CD4-positive, alpha-beta T cell treated with Interleukin-4 for 1 hour (primary cell): ENCODE measurements at regions not wholly inside any gene's neighbourhood (a gene's known extent, or its start where the extent isn't known, plus 50 kb on each side); places are given as distances from the start of the nearest gene placed in this dataset.
A peak's percentile ranks its signal among the peaks of the same experiment; 100 is the strongest.
"Not testable (repeated sequence)": the region's sequence is repeated elsewhere in the genome, so short reads cannot be mapped to it uniquely, and the experiment has no call there.

Source experiments
- DNase-seq, 2 donors: peaks; one replicate each; pipeline ENCODE4 v3.0.0-alpha.2; 2020 to 2022

DNA sequence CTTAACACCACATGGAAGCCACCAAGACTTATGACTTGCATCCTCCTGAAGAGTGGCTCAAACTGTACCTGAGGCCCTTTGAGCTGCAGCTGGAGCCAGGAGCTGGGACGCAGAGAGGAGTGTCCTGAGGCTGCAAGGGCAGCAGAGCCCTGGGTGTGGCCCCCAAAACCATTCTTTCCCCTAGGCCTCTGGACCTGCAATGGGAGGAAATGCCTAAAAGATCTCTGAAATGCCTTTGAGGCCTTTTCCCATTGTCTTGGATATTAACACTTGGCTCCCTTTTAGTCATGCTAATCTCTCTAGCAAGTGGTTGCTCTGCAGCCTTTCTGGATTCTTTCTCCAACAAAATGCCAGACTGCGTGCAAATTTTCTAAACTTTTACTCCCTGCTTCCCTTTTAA is 156.1 kb downstream of the SLC38A4 start:
- DNase-seq, result no peak

DNA sequence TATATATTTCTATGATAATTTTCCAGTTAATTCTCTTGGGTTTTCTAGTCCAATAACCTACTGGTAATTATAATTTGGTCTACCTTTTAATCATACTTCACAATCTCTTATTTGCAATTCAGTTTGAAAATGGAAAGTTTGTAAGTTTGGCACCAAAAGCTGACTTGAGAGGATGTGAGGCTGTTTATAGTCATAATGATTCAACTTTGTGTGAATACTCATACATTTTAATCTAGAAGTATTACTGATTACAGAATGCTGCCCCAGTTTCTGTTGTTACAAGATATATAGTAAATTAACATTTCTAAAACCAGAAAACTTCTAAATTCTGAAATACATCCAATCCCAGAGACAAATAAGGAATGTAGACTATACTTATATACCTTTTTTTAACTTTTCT is 158.2 kb downstream of the SLC38A4 start:
- no peak for DNase-seq

DNA sequence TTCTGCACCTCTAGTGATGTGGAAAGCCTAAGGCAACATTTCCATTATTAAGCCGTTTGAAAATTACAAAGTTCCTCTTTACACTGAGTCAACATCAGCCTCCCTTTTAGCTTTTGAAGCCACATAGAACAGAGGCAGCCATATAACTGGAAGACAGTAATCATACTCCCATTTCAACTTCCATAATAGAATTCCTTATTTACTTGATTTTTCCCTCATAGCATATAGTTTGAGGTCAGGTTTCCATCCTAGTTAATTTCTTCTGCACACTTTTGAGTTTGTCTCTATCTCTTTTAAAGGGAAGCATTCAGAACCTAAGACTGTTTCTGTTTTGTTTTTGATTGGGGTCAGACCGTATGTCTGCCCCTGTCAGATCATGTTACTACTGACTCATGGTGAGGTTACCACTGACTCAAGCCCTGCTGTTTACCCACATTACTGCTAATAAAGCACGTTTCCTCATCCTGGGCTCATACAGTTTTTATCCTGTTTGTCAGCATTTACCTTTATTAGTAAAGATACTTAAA is 161.0 kb downstream of the SLC38A4 start:
- no peak for DNase-seq

DNA sequence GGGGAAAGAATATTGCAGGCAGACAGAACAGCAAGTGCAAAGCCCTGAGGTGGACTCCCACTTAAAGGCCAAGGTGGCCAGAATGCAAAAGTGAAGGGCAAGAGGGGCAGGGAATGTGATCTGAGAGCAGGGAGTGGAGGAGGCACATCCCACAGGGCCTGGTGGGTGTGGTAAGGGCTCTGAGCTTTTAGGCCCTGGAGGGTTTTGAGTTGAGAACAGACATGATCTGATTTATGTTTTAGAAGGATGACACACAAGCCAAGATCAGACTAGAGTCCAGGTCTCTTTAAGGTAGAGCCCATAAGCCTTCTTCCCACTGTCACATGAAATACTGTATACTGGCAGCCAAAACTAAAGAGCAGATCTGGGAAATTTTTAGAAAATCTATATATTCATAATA is 162.5 kb downstream of the SLC38A4 start:
- no peak for DNase-seq

DNA sequence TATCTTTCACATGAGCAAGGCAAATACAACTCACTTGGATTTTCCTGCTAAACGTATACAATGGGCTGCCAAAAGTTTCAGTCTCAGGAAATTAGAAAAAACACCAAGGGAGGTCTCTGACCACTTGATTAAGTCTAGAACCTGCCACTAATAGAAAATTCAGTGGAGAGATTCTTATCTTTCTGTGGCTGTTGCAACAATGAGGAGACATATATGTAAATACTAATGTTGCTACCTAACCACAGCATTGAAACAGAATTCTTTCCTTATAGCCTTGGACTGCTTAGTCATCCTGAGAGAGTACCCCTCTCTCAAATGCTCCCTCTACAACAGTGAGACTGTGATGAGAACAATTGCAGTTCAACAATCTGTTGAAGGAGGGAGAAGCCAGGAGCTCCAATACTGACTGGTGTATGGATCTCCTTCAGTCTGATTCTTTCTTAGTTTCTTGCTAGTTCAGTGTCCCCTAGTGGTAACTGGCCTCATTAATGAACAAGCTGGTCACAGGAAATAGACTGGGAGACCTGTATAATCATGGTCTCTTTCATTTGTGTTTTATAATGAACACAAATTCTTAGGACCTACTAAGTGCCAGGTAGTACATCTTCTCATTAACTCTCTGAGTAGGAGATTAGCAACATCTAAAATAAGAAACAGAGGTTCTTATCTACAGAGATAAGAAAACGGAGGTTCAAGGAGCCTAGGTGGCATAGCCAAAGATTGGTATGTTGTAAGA is 164.5 kb downstream of the SLC38A4 start:
- DNase-seq, result peak in 1 of 2 donors; percentile 65

DNA sequence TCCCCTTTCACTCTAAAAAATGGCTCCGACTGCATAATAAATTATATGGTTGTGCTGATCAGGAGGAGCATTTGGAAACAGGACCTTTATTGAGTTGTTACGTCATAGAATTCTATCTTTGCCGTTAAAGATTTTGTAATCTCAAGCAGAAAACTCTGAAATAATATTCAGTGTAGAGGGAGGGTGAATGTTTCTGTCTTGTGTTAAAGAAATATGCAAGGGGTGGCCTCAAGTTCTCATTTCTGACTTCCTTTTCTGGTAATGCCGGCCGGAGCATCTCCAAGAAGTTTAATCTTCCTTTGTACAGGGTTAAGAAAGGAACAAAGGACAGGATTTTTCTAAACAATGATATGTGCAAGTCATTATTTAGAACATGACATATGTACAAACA is 165.1 kb downstream of the SLC38A4 start:
- no peak for DNase-seq

DNA sequence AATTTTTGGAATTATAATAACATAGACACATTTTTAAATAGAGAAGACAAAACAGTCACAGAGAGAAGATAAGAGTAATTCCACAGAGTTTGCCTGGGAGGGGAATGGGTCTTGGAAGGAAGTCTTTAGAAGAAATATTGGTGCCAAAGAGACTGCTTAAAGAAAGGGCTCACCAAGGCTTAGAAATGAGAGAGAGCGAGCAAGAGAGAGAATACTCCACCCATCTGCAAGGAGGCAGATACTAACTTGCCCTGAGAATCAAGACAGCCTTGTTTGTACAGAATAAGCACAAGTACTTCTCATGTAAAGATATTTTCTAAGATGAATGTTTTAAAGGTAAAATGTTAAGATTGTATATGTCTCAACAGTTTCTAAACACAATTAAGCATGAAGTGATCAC is 165.5 kb downstream of the SLC38A4 start:
- DNase-seq, result no peak

DNA sequence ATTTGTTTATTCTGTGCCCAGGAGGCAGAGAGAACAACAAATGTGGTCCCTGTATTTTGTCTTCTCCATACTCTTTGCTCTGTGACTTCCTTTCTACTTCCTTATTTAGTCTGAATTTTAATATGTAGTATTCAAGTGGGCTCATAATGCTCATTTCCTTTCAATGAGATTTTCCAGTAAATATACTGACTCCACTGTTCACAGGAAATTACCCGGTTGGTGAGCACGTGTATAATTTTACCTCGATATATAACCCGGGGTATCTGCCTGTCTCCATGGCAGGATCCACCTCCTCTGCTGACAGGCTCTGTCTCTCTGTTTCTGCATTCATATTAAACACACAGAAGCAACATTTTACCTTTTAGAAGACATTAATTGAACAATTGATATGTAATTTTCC is 166.0 kb downstream of the SLC38A4 start:
- no peak for DNase-seq

DNA sequence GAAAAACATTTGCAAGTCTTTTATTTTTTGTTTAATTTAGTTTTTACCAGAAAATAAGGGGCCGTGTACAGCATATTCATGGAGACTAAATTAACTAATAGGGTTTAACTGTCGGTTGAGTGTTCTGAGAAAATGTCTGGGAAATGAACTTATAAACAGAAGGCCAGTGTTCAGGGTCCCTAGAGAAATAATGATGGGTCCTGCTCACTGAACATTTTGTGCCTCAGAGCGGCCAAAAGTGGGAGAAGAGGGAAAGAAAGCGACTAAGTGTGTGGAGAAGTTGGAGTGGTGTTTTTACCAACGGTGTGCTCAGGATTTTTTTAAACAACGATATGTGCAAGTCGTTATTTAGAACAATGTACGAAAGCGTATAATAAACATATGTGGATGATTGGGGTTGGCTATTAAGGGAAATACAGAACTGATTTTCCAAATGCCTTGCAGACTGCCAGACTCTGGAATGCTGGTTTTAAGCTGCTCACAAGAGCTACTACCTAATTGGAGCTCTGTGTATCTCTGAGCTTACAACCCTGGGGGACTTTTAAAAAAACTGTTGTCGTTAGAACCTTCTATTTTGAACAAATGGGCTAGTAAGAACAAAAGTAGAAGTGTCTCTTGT is 166.7 kb downstream of the SLC38A4 start:
- DNase-seq, result no peak

DNA sequence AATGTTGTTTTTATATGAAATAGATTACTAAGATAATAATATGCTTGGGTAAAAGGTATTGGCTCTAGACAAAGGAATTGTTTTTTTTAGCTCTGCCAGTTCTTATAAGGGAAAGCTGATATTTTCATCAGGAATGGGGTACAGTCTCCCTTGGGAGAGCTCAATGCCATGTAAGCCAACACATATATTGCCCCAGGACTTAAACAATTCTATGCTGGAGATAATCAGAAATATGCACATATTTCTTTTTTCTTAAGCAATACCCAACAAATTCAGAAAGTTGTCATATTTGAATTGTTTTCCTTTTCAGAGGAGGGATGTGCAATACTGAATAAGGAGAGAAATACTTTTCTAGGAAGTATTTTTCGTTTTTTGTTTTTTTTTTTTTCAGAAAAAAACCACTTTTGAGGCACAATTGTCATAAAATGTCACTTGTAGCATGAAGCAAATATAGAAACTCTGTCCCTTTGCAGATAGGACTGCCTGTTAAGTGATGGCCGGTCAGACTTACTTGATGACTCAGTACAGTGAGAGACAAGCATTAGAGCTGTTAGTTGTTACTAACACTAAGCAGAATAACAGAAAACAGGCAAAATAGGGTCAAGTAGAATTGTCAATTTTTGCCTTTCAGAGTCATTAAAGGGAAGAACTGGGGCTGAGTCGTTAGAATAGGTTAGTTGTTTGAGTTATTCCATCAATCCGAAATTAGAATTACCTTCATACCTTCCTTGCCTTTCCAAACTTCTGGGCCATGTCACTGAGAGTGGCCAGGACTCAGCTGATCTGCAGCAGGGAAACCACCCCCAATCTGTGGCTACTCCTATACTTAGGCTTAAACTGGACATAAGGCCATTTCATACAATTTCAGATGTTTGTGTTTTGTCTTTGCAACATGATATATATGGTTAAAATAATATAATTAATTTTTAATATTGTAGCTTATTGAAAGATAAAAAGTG is 168.1 kb downstream of the SLC38A4 start:
- DNase-seq, result no peak

DNA sequence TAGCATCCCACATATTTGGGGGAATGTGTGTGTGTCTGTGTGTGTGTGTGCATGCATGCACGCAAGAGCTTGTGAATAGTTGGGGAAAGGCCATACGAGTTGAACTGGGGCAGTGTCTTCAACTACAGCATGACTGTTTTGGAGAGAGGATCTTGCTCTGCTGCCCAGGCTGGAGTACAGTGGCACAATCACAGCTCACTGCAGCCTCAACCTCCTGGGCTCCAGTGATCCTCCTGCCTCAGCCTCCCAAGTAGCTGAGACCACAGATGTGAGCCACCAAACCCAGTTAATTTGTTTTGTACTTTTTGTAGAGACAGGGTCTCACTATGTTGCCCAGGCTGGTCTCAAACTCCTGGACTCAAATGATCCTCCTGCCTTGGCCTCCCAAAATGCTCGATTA is 169.8 kb downstream of the SLC38A4 start:
- DNase-seq, result not testable (repeated sequence)

DNA sequence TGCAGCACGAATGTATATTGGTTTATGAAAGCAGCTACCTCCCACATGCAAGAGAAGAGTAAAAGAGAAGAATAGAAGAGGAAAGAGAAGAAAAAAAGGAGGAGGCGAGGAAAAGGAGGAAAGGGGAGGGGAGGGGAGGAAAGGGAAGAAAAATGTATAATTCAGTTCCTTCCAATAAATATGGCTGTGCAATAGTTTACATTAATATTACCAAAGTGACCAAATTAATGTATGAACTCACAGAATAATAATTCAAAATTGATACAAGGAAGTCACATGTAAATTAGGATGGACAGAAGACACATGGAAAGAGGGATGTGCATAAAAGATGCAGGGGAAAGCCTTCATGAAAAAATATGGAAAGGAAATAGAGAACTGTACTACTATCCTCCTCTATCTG is 172.5 kb downstream of the SLC38A4 start:
- no peak for DNase-seq

DNA sequence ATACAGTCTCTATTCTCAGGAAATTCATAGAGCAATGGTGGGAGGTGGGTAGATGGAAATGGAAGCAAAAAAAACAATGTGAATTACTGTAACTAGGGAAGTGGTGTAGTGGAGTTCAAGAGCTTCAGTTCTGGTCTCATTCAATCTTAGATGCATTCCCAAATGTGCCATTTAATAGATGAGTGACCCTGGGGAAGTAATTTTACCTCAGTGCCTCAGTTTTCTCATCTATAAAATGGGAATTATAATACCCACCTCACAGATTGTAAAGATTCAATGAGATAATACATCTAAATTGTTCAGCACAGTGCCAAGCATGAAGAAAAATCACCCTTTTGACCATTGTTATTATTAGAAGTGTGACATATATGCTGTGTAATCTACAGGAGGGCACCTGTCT is 173.1 kb downstream of the SLC38A4 start:
- DNase-seq, result no peak

DNA sequence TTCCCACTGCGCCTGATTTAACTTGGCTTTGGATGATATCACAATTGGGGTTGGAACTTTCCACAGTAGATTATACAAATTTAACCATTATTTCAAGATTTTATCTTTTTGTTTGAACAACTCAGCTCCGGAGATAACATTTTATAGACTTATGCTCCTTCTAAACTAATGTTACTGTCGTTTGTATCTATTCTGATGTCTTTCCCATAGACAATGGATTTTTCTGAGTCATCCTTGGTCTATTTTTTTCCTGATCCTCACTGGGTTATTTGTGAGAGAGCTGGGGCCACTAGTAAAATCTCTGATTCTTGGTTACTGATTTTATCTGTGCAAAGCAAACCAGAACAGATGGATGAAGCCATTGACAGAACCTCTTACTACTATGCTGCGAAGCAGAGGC is 175.1 kb downstream of the SLC38A4 start:
- no peak for DNase-seq

DNA sequence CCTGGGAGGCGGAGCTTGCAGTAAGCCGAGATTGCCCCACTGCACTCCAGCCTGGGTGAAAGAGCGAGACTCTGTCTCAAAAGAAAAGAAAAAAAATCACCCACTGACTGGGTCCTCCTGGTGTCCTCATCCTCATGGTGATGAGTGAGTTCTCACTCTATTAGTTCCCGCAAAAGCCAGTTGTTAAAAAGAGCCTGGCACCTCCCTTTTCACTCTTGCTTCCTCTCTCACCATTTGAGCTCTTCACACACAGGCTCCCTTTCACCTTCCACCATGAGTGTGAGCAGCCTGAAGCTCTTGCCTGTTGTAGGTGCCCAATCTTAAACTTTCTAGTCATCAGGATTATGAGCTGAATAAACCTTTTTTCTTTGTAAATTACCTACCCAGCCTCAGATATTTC is 176.4 kb downstream of the SLC38A4 start:
- no peak for DNase-seq

DNA sequence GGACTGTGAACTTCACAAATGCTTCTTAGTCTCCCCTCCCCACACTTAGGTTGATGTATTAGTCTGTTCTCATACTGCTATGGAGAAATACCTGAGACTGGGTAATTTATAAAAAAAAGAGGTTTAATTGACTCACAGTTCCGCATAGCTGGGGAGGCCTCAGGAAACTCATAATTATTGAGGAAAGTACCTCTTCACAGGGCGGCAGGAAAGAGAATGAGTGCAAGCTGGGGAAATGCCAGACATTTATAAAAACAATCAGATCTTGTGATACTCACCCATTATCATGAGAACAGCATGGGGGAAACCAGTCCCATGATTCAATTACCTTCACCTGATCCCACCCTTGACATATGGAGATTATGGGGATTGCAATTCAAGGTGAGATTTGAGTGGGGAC is 178.8 kb downstream of the SLC38A4 start:
- no peak for DNase-seq

DNA sequence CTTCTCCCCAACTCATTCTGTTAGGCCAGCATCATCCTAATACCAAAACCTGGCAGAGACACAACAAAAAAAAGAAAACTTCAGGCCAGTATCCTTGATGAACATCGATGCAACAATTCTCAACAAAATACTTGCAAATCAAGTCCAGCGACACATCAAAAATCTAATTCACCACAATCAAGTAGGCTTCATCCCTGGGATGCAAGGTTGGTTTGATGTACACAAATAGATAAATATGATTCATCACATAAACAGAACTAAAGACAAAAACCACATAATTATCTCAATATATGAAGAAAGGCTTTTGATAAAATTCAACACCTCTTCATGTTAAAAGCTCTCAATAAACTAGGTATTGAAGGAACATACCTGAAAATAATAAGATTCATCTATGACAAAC is 184.1 kb downstream of the SLC38A4 start:
- not testable (repeated sequence) for DNase-seq

DNA sequence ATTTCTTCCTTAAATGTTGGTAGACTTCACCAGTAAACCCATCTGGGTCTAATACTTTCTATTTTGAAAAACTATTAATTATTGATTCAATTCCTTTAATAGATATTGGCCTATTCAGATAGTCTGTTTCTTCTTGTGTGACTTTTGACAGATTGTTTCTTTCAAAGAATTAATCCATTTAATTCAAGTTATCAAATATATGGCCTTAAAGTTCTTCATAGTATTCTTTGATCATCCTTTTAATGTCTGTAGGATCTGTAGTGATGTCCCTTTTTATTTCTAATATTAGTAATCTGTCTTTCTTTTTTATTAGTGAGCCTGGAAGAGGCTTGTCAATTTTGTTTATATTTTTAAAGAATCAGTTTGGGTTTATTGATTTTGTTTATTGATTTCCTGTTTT is 190.0 kb downstream of the SLC38A4 start:
- DNase-seq, result no peak

DNA sequence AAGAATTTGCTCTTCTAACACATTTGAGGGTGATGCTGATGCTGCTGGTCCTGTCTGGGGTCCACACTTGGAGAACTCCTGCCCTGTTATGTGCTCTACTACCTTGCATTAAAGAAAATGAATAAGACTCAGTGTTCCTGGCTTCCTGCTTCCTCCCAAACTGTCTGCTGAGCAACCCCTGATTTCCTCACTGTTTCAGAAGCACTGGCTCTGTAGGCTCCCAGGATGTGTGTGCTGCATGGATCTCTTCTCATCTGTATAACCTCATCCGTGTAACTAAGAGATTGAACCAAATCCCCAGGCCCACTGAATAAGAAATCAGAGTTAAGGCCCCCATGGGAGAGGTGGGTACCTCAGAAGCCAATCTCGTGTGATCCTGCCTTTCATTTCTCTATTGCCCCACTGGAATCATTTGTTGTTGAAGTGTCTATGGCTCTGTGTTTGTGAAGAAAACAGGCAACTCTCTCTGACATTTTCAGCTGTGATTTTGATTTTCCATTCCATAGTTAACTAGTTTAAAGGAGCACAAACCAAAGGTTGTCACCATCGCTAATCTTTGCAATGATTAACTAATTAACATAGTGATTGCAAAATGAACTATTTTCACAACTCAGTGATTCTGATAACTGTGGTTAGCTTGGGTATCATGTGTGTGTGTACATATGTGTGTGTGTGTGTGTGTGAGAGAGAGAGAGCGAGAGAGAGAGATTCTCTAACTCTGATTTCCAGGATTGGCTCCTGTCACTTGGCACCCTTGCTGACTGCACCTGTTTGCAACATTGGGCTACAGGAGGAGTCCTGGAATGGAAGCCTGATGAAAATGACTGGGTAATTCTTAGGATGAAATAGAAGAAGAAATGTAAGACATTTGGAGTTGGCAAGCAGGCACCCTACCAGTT is 196.2 kb downstream of the SLC38A4 start:
- no peak for DNase-seq

DNA sequence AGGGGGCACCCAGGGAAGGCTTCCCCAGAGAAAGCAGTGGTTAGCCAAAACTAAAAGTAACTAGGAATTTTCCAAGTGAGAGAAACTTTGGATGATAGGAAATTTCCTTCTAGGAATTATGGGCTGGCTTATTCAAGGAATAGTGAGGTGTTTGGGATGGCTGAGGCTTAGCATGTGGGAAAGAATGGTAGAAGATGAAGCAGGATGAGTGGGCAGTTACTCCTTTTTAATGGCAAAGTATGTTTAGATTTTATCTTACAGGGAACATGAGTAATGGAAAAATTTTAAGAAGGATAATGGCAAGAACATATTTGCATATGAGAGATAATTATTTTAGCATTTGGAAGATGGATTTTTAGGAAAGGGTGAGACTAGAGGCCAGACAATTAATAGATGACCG is 197.6 kb downstream of the SLC38A4 start:
- DNase-seq, result no peak

DNA sequence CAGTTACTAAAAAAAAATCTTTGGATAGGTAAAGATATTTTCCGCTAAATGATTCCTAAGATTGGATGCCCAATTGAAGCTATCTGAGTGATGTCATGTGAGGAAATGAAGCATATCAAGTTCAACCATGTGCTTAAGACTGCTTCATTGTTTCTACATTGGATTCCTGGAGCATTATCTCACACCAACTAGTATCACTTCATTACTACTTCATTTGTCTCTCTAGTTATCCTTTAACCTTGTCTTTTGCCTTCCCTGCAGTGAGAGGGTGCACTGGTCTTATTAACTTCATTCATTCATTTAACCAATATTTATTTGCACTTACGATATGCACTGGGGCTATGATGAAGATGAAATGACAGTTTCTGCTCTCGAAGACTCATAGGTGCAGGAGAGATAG is 198.1 kb downstream of the SLC38A4 start:
- no peak for DNase-seq

DNA sequence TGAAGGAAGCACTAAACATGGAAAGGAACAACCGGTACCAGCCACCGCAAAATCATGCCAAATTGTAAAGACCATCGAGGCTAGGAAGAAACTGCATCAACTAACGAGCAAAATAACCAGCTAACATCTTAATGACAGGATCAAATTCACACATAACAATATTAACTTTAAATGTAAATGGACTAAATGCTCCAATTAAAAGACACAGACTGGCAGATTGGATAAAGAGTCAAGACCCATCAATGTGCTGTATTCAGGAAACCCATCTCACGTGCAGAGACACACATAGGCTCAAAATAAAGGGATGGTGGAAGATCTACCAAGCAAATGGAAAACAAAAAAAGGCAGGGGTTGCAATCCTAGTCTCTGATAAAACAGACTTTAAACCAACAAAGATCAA is 206.3 kb downstream of the SLC38A4 start:
- not testable (repeated sequence) for DNase-seq
